T-helper 1 cell treated with Interleukin-12 subunit alpha and Interleukin-12 subunit beta and Interleukin-4 antibody, amounts not matched to agents 30 μg/mL and 1 μg/mL, for 36 hours (primary cell): ENCODE measurements at regions not wholly inside any gene's neighbourhood (a gene's known extent, or its start where the extent isn't known, plus 50 kb on each side); places are given as distances from the start of the nearest gene placed in this dataset.

Source experiments
- H3K27ac Mint-ChIP-seq: one replicate; pipeline ENCODE4 v1.8.0; 2021; ENCODE audit warnings: mild to moderate bottlenecking, mixed read lengths
- H3K27me3 Mint-ChIP-seq: one replicate; pipeline ENCODE4 v1.8.0; 2021; ENCODE audit warnings: low read depth, mixed read lengths
- H3K36me3 Mint-ChIP-seq: one replicate; pipeline ENCODE4 v1.8.0; 2021; ENCODE audit warnings: low read depth, mixed read lengths
- H3K4me1 Mint-ChIP-seq: one replicate; pipeline ENCODE4 v1.8.0; 2021; ENCODE audit warnings: low read depth, mixed read lengths
- H3K4me3 Mint-ChIP-seq: one replicate; pipeline ENCODE4 v1.8.0; 2021; ENCODE audit warnings: mild to moderate bottlenecking, moderate library complexity, mixed read lengths
- H3K9me3 Mint-ChIP-seq: one replicate; pipeline ENCODE4 v1.8.0; 2021; ENCODE audit warnings: mixed read lengths

- H3K36me3 Mint-ChIP-seq: peaks cover 5% of the 10 kb centered on the region
- no peak overlapping the region for H3K4me3 Mint-ChIP-seq
- H3K9me3 Mint-ChIP-seq: peaks cover 12% of the 10 kb centered on the region
- H3K27ac Mint-ChIP-seq: no peak overlapping the region
- no peaks in the 10 kb centered on the region for H3K27me3 Mint-ChIP-seq
- H3K4me1 Mint-ChIP-seq: peaks cover 8% of the 10 kb centered on the region
These were observed 199.0 kb downstream of the ETS1 start for GRCh38 chr11:128388206-128388815.

GRCh38 chr11:128379587-128380580 is 207.5 kb downstream of the ETS1 start:
- H3K9me3 Mint-ChIP-seq: peaks cover 39% of the 10 kb centered on the region
- H3K27me3 Mint-ChIP-seq: no peaks in the 10 kb centered on the region
- H3K36me3 Mint-ChIP-seq: peaks cover 29% of the 10 kb centered on the region
- no peak overlapping the region for H3K4me3 Mint-ChIP-seq
- H3K4me1 Mint-ChIP-seq: peaks cover 21% of the 10 kb centered on the region
- H3K27ac Mint-ChIP-seq: peak overlapping the region; percentile 52

- H3K4me3 Mint-ChIP-seq: no peak overlapping the region
- no peak overlapping the region for H3K27ac Mint-ChIP-seq
- peaks cover 18% of the 10 kb centered on the region for H3K36me3 Mint-ChIP-seq
- no peaks in the 10 kb centered on the region for H3K27me3 Mint-ChIP-seq
- H3K9me3 Mint-ChIP-seq: peaks cover 20% of the 10 kb centered on the region
- peaks cover 27% of the 10 kb centered on the region for H3K4me1 Mint-ChIP-seq
These were observed 211.4 kb downstream of the ETS1 start for GRCh38 chr11:128375961-128376360.

- H3K4me3 Mint-ChIP-seq: no peak overlapping the region
- H3K36me3 Mint-ChIP-seq: peaks cover 11% of the 10 kb centered on the region
- peaks cover 14% of the 10 kb centered on the region for H3K9me3 Mint-ChIP-seq
- H3K27ac Mint-ChIP-seq: no peak overlapping the region
- peaks cover 16% of the 10 kb centered on the region for H3K4me1 Mint-ChIP-seq
- no peaks in the 10 kb centered on the region for H3K27me3 Mint-ChIP-seq
These were observed 213.3 kb downstream of the ETS1 start for GRCh38 chr11:128374026-128374425.

- H3K27me3 Mint-ChIP-seq: no peaks in the 10 kb centered on the region
- peaks cover 6% of the 10 kb centered on the region for H3K36me3 Mint-ChIP-seq
- no peak overlapping the region for H3K4me3 Mint-ChIP-seq
- no peak overlapping the region for H3K27ac Mint-ChIP-seq
- H3K9me3 Mint-ChIP-seq: peaks cover 8% of the 10 kb centered on the region
- peaks cover 12% of the 10 kb centered on the region for H3K4me1 Mint-ChIP-seq
These were observed 214.4 kb downstream of the ETS1 start for GRCh38 chr11:128372977-128373376.

- Mint-ChIP-seq H3K27ac (no peak overlapping the region), H3K27me3 (peaks cover 4% of the 10 kb centered on the region), H3K4me3 (no peak overlapping the region), H3K4me1 (peaks cover 3% of the 10 kb centered on the region), H3K9me3 (peaks cover 13% of the 10 kb centered on the region), H3K36me3 (peaks cover 2% of the 10 kb centered on the region)
These were observed 219.8 kb downstream of the ETS1 start for GRCh38 chr11:128367573-128367972.

GRCh38 chr11:128365044-128365443 is 222.3 kb downstream of the ETS1 start:
- H3K4me3 Mint-ChIP-seq: no peak overlapping the region
- peaks cover 13% of the 10 kb centered on the region for H3K9me3 Mint-ChIP-seq
- peaks cover 4% of the 10 kb centered on the region for H3K27me3 Mint-ChIP-seq
- peaks cover 3% of the 10 kb centered on the region for H3K4me1 Mint-ChIP-seq
- H3K27ac Mint-ChIP-seq: no peak overlapping the region
- peaks cover 2% of the 10 kb centered on the region for H3K36me3 Mint-ChIP-seq

GRCh38 chr11:128361451-128362020 is 225.8 kb downstream of the ETS1 start:
- H3K36me3 Mint-ChIP-seq: peaks cover 5% of the 10 kb centered on the region
- H3K27me3 Mint-ChIP-seq: peaks cover 4% of the 10 kb centered on the region
- peaks cover 12% of the 10 kb centered on the region for H3K9me3 Mint-ChIP-seq
- peaks cover 2% of the 10 kb centered on the region for H3K4me1 Mint-ChIP-seq
- H3K4me3 Mint-ChIP-seq: no peak overlapping the region
- no peak overlapping the region for H3K27ac Mint-ChIP-seq

GRCh38 chr11:128359515-128359914 is 227.8 kb downstream of the ETS1 start:
- no peak overlapping the region for H3K27ac Mint-ChIP-seq
- peaks cover 4% of the 10 kb centered on the region for H3K27me3 Mint-ChIP-seq
- H3K9me3 Mint-ChIP-seq: no peaks in the 10 kb centered on the region
- peaks cover 5% of the 10 kb centered on the region for H3K36me3 Mint-ChIP-seq
- H3K4me1 Mint-ChIP-seq: peaks cover 2% of the 10 kb centered on the region
- no peak overlapping the region for H3K4me3 Mint-ChIP-seq

GRCh38 chr11:128357073-128357472 is 230.3 kb downstream of the ETS1 start:
- Mint-ChIP-seq H3K27me3 (no peaks in the 10 kb centered on the region), H3K4me3 (no peak overlapping the region), H3K36me3 (peaks cover 7% of the 10 kb centered on the region), H3K9me3 (no peaks in the 10 kb centered on the region), H3K27ac (no peak overlapping the region), H3K4me1 (peaks cover 9% of the 10 kb centered on the region)

GRCh38 chr11:128355558-128355957 is 231.8 kb downstream of the ETS1 start:
- Mint-ChIP-seq H3K27me3 (no peaks in the 10 kb centered on the region), H3K4me1 (peaks cover 15% of the 10 kb centered on the region), H3K9me3 (peaks cover 3% of the 10 kb centered on the region), H3K4me3 (no peak overlapping the region), H3K36me3 (peaks cover 13% of the 10 kb centered on the region), H3K27ac (no peak overlapping the region)

- H3K4me3 Mint-ChIP-seq: no peak overlapping the region
- H3K4me1 Mint-ChIP-seq: peaks cover 26% of the 10 kb centered on the region
- no peak overlapping the region for H3K27ac Mint-ChIP-seq
- no peaks in the 10 kb centered on the region for H3K27me3 Mint-ChIP-seq
- peaks cover 22% of the 10 kb centered on the region for H3K36me3 Mint-ChIP-seq
- peaks cover 12% of the 10 kb centered on the region for H3K9me3 Mint-ChIP-seq
These were observed 232.9 kb downstream of the ETS1 start for GRCh38 chr11:128354476-128354875.

- peaks cover 32% of the 10 kb centered on the region for H3K4me1 Mint-ChIP-seq
These were observed 236.2 kb downstream of the ETS1 start for GRCh38 chr11:128351168-128351567.

GRCh38 chr11:128349650-128350299 is 237.6 kb downstream of the ETS1 start:
- peaks cover 28% of the 10 kb centered on the region for H3K36me3 Mint-ChIP-seq
- H3K27ac Mint-ChIP-seq: peak overlapping the region; percentile 34
- H3K9me3 Mint-ChIP-seq: peaks cover 12% of the 10 kb centered on the region
- H3K4me3 Mint-ChIP-seq: peak overlapping the region; percentile 29
- peaks cover 43% of the 10 kb centered on the region for H3K4me1 Mint-ChIP-seq
- no peaks in the 10 kb centered on the region for H3K27me3 Mint-ChIP-seq

More at GRCh38 chr11:128351168-128351567, 236.2 kb downstream of the ETS1 start:
- Mint-ChIP-seq H3K27me3 (no peaks in the 10 kb centered on the region), H3K4me3 (no peak overlapping the region), H3K9me3 (peaks cover 12% of the 10 kb centered on the region), H3K27ac (no peak overlapping the region), H3K36me3 (peaks cover 24% of the 10 kb centered on the region)
